ENCODE measurements at regions not wholly inside any gene's neighbourhood (a gene's known extent, or its start where the extent isn't known, plus 50 kb on each side); places are given as distances from the start of the nearest gene placed in this dataset.

DNA sequence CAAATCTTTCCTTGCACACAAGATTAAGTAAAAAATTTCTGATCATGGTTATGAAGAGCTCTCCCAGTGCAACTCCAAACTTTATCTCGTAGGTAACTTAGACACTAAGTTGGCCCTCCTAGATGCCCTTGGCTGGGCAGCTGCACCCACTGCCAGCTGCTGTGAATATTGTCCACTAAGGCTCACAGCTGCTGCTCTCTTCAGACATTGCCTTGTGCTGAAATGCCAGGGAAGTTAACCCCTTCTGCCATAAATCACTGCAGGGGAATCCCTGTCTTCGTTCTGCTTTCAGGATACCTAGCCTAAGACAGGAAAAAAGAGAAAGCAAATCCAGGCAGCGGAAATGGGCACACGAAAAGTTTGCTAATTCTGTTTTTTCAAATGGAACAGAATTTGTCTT, 106.4 kb downstream of the IRX5 start:
- H3K9me3 Mint-ChIP-seq, result no peaks in the 10 kb centered on the region
- Histone ChIP-seq H3K4me3 (ENCODE audit: low read length) (no peak overlapping the region), H3K36me3 (ENCODE audit: control insufficient read depth, insufficient read depth, low read length) (no peaks in the 10 kb centered on the region), H3K9ac (ENCODE audit: extremely low read depth, low read length, poor library complexity, severe bottlenecking) (no peak overlapping the region), H3K9me3 (ENCODE audit: control insufficient read depth, low read length) (no peaks in the 10 kb centered on the region), H3K4me1 (ENCODE audit: control insufficient read depth, insufficient read depth, low read length) (no peaks in the 10 kb centered on the region), H3K27ac (ENCODE audit: low read depth, low read length) (no peak overlapping the region), H3K27me3 (ENCODE audit: control insufficient read depth, insufficient read depth, low read length, poor library complexity, severe bottlenecking) (no peaks in the 10 kb centered on the region)
- H3K4me3 Mint-ChIP-seq, result no peak overlapping the region
- DNase-seq, result peak; percentile 11
- H3K27me3 Mint-ChIP-seq (ENCODE audit: insufficient read depth), result peaks cover 3% of the 10 kb centered on the region
- H3K4me1 Mint-ChIP-seq, result peaks cover 2% of the 10 kb centered on the region
- H3K27ac Mint-ChIP-seq, result no peak overlapping the region
- TF ChIP-seq, protein P1, sequence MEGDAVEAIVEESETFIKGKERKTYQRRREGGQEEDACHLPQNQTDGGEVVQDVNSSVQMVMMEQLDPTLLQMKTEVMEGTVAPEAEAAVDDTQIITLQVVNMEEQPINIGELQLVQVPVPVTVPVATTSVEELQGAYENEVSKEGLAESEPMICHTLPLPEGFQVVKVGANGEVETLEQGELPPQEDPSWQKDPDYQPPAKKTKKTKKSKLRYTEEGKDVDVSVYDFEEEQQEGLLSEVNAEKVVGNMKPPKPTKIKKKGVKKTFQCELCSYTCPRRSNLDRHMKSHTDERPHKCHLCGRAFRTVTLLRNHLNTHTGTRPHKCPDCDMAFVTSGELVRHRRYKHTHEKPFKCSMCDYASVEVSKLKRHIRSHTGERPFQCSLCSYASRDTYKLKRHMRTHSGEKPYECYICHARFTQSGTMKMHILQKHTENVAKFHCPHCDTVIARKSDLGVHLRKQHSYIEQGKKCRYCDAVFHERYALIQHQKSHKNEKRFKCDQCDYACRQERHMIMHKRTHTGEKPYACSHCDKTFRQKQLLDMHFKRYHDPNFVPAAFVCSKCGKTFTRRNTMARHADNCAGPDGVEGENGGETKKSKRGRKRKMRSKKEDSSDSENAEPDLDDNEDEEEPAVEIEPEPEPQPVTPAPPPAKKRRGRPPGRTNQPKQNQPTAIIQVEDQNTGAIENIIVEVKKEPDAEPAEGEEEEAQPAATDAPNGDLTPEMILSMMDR (conservative IDR thresholded peaks at IDR 0.05), result no peak
- H3K36me3 Mint-ChIP-seq (ENCODE audit: low read depth), result no peaks in the 10 kb centered on the region
- 87 to 90% methylated on average over 2 to 3 of the region's 4 CpGs for WGBS, 2 experiments (ENCODE audit: insufficient coverage in 1 of 2, insufficient read length in 1 of 2)

DNA sequence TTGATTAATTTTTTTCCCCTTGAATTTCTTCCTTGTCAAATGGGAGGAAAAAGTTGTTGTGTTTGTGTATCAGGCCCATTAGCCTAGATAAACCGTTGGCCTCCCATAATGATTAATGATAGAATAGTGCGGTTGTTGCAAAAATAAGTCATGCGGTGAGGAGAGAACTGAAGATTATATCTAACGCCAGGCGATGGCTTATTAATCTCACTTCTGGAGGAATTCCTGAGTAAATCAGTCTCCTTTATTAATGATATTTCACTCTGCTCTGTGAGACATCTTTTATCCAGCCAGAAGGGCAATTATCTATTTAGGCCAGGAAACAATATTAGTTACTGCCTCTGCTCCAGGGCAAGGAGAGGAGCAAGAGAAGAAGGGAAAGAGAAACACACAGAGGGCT, 107.3 kb downstream of the IRX5 start:
- H3K4me3 Mint-ChIP-seq, result no peak overlapping the region
- Histone ChIP-seq H3K27ac (ENCODE audit: low read depth, low read length) (no peak overlapping the region), H3K9me3 (ENCODE audit: control insufficient read depth, low read length) (no peaks in the 10 kb centered on the region), H3K4me3 (ENCODE audit: low read length) (no peak overlapping the region), H3K27me3 (ENCODE audit: control insufficient read depth, insufficient read depth, low read length, poor library complexity, severe bottlenecking) (no peaks in the 10 kb centered on the region), H3K4me1 (ENCODE audit: control insufficient read depth, insufficient read depth, low read length) (no peaks in the 10 kb centered on the region), H3K36me3 (ENCODE audit: control insufficient read depth, insufficient read depth, low read length) (no peaks in the 10 kb centered on the region), H3K9ac (ENCODE audit: extremely low read depth, low read length, poor library complexity, severe bottlenecking) (no peak overlapping the region)
- peaks cover 2% of the 10 kb centered on the region for H3K4me1 Mint-ChIP-seq
- WGBS, 2 experiments (ENCODE audit: insufficient coverage in 1 of 2, insufficient read length in 1 of 2), result 73 to 92% methylated on average over 4 to 5 of the region's 5 CpGs
- peaks cover 3% of the 10 kb centered on the region for H3K27me3 Mint-ChIP-seq (ENCODE audit: insufficient read depth)
- TF ChIP-seq, protein P1 (conservative IDR thresholded peaks at IDR 0.05), result no peak
- no peak for DNase-seq
- H3K9me3 Mint-ChIP-seq, result no peaks in the 10 kb centered on the region
- no peaks in the 10 kb centered on the region for H3K36me3 Mint-ChIP-seq (ENCODE audit: low read depth)
- H3K27ac Mint-ChIP-seq, result no peak overlapping the region

DNA sequence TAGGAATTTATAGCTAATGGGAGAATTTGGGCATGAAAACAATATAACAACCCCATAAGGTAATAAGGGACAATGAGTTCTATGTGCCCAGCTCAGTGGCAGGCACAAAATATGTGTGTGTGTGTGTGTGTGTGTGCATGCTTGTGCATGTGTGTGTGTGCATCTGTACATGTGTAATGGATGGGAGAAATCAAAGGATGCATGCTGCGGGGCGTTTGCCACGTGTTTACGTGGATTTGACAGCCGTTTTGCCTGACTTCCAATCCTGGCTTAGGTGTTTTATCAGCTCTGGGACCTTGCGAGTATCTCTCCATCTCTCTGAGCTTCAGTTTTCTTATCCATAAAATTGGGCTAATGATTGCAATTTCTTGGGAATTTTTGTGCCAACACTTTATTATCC, 108.4 kb downstream of the IRX5 start:
- no peak overlapping the region for H3K27ac Mint-ChIP-seq
- H3K4me3 ChIP-seq (ENCODE audit: low read length), result no peak overlapping the region
- no peaks in the 10 kb centered on the region for H3K36me3 Mint-ChIP-seq (ENCODE audit: low read depth)
- peaks cover 2% of the 10 kb centered on the region for H3K4me1 Mint-ChIP-seq
- H3K36me3 ChIP-seq (ENCODE audit: control insufficient read depth, insufficient read depth, low read length), result no peaks in the 10 kb centered on the region
- H3K9me3 Mint-ChIP-seq, result no peaks in the 10 kb centered on the region
- no peak overlapping the region for H3K4me3 Mint-ChIP-seq
- no peak overlapping the region for H3K9ac ChIP-seq (ENCODE audit: extremely low read depth, low read length, poor library complexity, severe bottlenecking)
- TF ChIP-seq, protein P1 (conservative IDR thresholded peaks at IDR 0.05), result no peak
- peaks cover 3% of the 10 kb centered on the region for H3K27me3 Mint-ChIP-seq (ENCODE audit: insufficient read depth)
- 91 to 96% methylated on average over 6 of the region's 6 CpGs for WGBS, 2 experiments (ENCODE audit: insufficient coverage in 1 of 2, insufficient read length in 1 of 2)
- H3K9me3 ChIP-seq (ENCODE audit: control insufficient read depth, low read length), result no peaks in the 10 kb centered on the region
- no peaks in the 10 kb centered on the region for H3K4me1 ChIP-seq (ENCODE audit: control insufficient read depth, insufficient read depth, low read length)
- no peak overlapping the region for H3K27ac ChIP-seq (ENCODE audit: low read depth, low read length)
- H3K27me3 ChIP-seq (ENCODE audit: control insufficient read depth, insufficient read depth, low read length, poor library complexity, severe bottlenecking), result no peaks in the 10 kb centered on the region
- peak; percentile 23 for DNase-seq
